HG03066 (cell line): ENCODE measurements at regions not wholly inside any gene's neighbourhood (a gene's known extent, or its start where the extent isn't known, plus 50 kb on each side); places are given as distances from the start of the nearest gene placed in this dataset.

Experiments used
- ATAC-seq: cut with Tn5 transposase; IDR thresholded peaks from one replicate; pipeline ENCODE4 v1.9.1; 2021; ENCODE audit warnings: low read depth; ENCODE audit not compliant: unreplicated experiment

DNA sequence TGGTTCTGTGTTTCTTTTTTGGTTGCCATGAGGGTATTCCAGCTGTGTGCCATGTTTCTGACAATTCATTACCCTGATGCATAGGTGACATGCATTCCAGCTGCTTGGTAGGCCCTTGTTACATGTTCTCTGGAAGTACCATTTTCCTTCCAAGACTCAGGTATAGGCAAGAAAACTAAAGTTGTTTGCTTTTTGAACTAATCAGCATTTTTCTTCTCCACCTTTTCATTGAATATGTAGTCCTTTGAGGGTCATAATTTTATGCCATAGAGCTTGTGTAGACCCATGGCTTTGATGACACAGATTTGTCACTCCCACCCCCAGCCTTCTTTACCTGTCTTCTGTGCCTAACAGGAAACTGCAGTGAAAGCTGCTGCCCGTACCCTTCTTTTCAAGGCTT, 339.2 kb downstream of the MED10 start:
- no peak for ATAC-seq

DNA sequence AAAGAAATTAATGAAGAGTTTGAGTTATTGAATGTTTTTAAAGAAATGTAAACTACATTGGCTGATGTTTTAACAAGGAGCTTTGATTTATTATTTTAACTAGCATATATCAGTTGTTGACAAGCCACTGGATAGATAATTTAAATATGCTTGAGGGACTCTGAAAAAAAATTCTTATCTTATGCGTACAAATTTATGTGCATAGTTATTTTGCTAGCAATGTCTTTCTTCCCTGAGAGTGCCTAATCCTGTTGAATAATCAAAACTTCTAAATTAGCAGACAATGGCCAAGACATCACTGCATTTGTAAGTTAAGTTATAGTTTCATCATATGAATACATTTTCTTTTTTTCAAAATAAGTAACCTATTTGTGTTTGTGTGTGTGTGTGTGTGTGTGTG, 342.3 kb downstream of the MED10 start:
- no peak for ATAC-seq

DNA sequence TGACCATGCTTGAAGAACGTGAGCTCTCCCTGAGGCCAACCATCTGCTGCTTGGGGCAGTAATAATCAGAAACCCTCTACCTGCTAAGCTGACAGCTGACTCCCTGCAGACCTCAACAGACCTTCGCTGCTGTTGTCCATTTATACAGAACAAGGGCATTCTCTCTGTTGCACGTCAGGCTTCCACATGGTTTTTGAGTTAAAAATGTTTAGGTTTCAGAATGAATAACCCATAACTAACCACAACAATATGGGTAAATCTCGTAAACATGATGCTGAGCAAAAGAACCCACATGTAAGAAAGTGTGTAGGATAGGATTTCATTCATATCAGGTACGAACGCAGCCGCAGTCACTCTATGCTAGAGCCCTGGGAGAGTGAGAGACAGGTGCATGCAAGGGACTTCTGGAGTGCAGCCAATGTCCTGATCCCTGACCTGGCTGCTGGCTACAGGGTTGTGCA, 348.5 kb downstream of the MED10 start:
- ATAC-seq, result no peak

DNA sequence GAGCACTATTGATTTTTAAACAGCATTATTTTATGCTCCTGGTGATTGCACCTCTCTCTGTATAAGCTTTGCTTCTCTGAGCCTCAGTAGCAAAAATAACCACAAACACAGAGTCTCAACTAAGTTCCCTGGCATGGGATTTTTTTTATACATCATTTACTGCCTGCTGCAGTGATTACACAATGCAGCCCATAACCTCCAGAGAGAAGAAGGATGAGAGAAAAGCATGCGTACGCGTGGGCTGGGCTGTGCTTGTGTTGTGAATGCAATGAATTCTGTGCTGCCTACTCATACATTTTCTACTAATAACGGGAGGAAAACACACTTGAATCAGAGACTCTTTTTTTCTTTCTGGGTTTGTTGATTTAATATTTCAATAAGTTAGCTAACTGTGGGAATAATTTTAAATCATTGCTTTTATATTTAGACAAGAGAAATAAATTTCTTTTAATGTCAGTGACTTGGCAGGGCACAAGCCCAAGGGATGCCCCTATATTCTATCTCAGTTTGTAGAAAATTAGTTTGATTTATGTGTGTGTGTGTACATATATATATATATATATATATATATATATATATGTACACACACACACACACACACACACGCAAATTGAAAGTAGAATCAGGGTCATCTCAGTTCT, 351.5 kb downstream of the MED10 start:
- ATAC-seq, result no peak

DNA sequence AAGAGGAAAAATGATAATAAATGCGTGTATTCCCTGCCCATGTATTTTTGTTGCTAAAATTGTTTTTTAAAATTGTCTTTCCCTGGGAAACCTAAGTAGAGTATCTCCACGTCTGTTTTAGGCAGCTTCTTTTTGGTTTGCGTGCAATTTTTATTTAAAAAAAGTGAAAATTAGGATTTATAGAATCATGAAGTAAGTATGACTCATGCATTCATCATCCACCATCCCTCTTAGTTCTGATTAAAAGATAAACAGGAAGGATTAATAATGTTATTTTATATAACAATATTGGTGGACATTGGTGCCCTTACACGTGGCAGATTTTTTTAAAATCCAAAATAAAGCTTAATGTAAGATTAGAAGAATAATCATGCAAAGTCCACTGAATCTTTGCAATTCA, 358.7 kb downstream of the MED10 start:
- ATAC-seq, result no peak

GRCh38 chr5:6013506-6013905, 364.8 kb downstream of the MED10 start:
- ATAC-seq, result no peak

DNA sequence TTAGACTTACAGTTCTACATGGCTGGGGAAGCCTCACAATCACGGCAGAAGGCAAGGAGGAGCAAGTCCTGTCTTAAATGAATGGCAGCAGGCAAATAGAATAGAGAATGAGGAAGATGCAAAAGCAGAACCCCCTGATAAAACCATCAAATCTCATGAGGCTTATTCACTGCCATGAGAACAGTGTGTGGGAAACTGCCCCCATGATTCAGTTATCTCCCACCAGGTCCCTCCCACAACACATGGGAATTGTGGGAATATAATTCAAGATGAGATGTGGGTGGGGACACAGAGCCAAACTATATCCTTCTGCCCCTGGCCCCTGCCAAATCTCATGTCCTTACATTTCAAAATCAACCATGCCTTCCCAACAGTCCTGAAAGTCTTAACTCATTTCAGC, 367.1 kb downstream of the MED10 start:
- no peak for ATAC-seq

GRCh38 chr5:6006838-6007314, 371.5 kb downstream of the MED10 start:
- no peak for ATAC-seq

DNA sequence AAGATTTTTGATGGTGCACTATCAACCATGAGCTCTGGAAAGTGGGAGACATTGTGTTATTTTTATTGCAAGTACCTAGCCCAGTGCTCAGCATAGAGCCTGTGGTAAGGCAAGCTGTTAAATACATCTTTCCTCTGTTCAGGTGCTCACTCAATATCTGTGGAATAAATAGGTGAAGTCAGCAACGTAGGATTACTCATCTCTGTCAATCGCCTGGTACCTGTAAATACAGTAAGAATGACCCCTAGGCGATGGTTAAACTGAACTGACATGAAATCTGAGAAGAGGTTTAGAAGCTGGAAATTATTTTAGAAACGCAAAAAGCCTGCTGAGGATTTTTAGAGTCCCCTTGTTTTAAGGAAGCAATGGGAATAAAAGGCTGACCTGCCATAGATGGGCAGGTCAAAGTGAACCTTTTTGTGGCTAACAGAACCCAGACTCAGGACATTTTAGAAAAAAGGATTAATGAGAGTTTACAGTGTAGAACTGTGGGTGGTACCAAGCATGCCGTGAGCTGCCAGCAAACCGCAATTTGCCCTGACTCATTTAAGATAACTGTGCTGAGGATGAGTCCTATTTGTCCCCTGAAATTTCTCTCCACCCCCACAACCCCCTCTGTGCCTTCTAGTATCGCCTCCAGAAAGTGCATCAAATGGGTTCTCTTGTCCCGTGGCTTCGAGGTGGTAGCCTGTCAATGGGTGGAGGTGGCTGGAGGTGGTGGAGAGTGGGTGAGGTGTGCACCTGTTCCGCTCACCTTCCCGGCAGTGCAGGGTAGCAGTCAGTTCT, 375.1 kb downstream of the MED10 start:
- ATAC-seq, result no peak

- no peak for ATAC-seq
These were observed 377.5 kb downstream of the MED10 start for GRCh38 chr5:6000867-6001266.

GRCh38 chr5:5995819-5996218, 382.5 kb downstream of the MED10 start:
- ATAC-seq, result no peak

DNA sequence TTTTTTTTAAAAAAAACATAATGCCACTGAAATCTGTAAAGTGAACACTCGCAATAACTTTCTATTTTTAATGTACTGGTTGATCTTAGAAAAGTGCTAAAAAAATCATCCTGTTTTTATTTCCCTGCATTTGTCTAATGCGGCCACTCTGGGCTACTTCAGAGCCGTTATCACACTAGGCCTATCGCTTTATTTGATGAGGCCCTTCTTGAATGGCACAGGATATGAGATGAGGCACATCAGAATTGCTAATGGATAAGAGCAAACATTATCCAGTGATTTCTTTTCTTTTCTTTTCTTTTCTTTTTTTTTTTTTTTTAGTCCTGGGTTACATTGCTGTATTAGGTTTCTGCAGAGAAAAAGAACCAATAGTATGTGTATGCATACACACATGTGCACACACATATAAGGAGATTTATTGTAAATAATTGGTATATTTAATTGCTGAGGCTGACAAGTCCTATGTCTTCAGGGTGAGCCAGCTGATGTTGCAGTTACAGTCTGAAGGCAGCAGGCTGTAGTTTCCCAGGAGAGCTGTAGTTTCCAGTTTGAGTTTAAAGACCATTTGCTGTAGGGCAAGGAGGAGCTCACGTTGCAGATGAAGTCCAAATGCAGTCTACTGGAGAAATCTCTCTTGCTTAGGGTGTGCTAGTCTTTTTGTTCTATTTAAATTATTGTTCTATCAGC, 391.7 kb downstream of the MED10 start:
- no peak for ATAC-seq

DNA sequence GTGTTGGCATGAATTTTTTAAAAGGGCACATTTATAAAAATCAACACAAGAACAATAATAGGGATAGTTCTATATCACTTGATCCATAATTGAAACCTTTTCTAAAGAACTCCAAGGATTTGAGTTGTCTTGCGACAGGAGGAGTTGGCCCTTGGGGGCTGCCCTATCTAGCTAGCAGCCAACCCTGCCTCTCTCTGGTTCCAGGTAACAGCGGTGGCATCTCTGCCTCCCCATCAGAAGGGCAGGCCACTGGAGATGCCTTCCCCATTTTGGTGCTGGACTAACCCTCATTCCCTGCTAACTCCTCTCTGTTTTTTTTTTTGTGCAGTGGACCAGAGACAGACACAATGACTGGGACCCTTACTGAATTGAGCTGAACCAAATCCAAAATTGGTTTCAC, 393.0 kb downstream of the MED10 start:
- no peak for ATAC-seq

- no peak for ATAC-seq
These were observed 394.9 kb downstream of the MED10 start for GRCh38 chr5:5983261-5983980.

GRCh38 chr5:5981562-5981961, 396.8 kb downstream of the MED10 start:
- no peak for ATAC-seq

- no peak for ATAC-seq
These were observed 397.8 kb downstream of the MED10 start for GRCh38 chr5:5980538-5980895.

DNA sequence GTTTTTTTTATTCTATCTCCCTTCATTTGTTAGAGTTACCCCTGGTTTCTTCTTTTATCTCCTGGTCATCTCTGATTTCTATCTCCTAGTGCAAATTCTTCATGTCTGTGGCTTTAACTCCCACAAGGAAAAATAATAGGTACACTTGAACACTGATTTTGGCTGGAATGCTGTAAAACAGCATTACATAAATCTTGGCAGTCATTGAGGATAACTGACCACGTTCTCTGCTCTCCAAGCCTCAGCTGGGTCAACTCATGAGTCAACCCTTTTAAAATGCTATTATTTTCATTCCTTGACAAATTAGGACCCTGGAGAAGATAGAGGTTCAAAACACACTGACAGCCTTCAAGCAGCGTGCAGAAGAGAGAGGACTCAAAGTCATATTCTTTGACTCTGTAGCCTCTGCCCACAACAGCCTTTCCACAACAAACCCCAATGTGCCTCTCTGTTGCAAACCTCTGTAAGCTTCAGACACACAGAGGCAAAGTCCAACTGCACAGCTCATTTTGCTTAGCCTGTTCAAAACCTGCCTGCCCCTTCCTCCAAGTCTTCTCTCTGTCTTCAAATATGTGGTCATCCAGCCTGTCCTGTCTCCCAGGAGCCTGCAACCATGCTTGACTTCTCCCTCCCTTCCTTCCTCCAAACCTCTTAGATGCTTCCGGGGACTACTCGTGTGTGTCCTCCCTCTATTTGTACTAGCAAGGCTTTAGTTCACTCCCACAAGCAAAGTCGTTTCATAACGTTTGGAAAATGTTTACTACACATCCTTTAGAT, 398.4 kb downstream of the MED10 start:
- ATAC-seq, result no peak

DNA sequence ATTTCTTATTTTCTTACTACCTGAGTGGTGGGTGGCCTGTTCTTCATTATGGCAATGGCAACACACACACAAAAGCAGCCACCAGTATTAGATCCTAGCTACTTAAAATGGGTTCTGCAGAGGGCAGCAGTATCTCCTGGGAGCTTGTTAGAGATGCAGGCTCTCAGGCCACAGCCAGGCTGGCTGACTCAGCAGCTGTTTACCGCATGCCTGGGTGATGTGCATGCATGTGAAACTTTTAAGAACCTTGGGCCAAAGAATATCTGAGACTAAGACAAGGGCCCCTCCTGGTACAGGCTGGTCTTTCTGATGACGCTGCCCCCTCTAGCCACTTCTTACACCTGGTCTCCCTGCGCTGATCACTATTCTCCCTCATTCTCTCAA, 399.0 kb downstream of the MED10 start:
- ATAC-seq, result no peak

DNA sequence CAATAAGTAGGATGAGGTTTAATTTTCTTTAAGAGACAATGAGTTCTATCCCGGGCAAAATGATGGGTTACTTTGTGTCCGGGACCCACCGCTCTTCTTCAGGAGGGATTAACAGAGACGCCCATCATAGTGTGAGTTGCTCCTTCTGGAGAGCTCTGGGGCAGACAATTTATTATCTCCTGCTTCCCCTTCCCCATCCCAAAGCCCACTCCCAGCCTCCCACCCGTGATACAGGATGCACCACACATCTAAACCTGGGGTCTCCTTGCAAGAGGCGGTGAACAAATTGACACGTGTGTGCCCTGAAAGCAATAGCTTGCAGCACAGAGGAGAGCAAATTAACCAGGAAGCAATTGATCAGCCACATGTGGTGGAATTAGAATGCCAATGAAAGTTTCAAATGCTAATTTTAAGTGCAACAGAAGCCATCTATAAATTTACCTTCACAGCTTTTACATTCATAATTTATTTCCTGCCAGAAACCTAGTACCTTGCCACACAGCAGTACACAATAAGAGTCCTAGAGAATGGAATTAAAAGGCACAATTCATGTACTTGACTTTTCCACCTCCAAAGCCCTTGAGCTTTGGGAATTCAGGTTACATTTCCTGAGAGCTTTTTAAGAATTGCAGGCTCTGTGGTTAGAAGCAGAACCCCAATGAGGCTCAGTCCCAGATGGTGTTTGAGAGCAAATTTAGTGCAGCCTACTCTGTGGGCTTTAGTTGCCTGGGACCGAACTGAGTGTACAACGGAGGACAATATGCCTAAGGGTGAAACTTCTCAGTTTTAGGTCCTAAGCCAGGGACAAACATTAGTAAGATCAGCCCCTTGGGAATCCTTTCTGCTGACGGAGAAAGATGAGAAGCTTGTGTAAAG, 399.6 kb downstream of the MED10 start:
- no peak for ATAC-seq
